Adipocyte (in vitro differentiated cells): ENCODE measurements at regions not wholly inside any gene's neighbourhood (a gene's known extent, or its start where the extent isn't known, plus 50 kb on each side); places are given as distances from the start of the nearest gene placed in this dataset.
A peak's percentile ranks its signal among the peaks of the same experiment; 100 is the strongest.

Source experiments
- DNase-seq: peaks from one replicate; pipeline ENCODE4 v3.0.0-alpha.2; 2015; ENCODE audit warnings: low read depth
- H3K27me3 ChIP-seq: replicated peaks from 2 replicates; pipeline ENCODE4 v1.7.0; 2013; ENCODE audit warnings: mild to moderate bottlenecking, low read length, moderate library complexity; ENCODE audit not compliant: control insufficient read depth, insufficient read depth
- H3K36me3 ChIP-seq: 2 replicates; pipeline ENCODE4 v1.7.0; 2013; ENCODE audit warnings: low read length, mild to moderate bottlenecking, moderate library complexity; ENCODE audit not compliant: control insufficient read depth, insufficient read depth, severe bottlenecking
- H3K4me1 ChIP-seq: 2 replicates; pipeline ENCODE4 v1.7.0; 2013; ENCODE audit warnings: mild to moderate bottlenecking, low read length, moderate library complexity; ENCODE audit not compliant: control insufficient read depth, insufficient read depth
- H3K4me3 ChIP-seq: 2 replicates; pipeline ENCODE4 v1.7.0; 2013; ENCODE audit warnings: mild to moderate bottlenecking, low read length, moderate library complexity
- H3K9ac ChIP-seq: 2 replicates; pipeline ENCODE4 v1.7.0; 2013; ENCODE audit warnings: mild to moderate bottlenecking, low read length, moderate library complexity
- H3K9me3 ChIP-seq: 2 replicates; pipeline ENCODE4 v1.7.0; 2013; ENCODE audit warnings: mild to moderate bottlenecking, low read length, moderate library complexity; ENCODE audit not compliant: control insufficient read depth

GRCh38 chr13:90706631-90707030 lies 640.9 kb upstream of the MIR17HG start:
- H3K9ac ChIP-seq, result no peak overlapping the region
- no peak overlapping the region for H3K4me3 ChIP-seq
- H3K9me3 ChIP-seq, result no peaks in the 10 kb centered on the region
- no peaks in the 10 kb centered on the region for H3K36me3 ChIP-seq
- no peaks in the 10 kb centered on the region for H3K4me1 ChIP-seq
- H3K27me3 ChIP-seq, result no peaks in the 10 kb centered on the region
- no peak for DNase-seq

- Histone ChIP-seq H3K36me3 (no peaks in the 10 kb centered on the region), H3K27me3 (no peaks in the 10 kb centered on the region), H3K9ac (no peak overlapping the region), H3K4me1 (no peaks in the 10 kb centered on the region), H3K9me3 (no peaks in the 10 kb centered on the region), H3K4me3 (no peak overlapping the region)
- no peak for DNase-seq
These were observed 639.4 kb upstream of the MIR17HG start for GRCh38 chr13:90708128-90708527.

DNA sequence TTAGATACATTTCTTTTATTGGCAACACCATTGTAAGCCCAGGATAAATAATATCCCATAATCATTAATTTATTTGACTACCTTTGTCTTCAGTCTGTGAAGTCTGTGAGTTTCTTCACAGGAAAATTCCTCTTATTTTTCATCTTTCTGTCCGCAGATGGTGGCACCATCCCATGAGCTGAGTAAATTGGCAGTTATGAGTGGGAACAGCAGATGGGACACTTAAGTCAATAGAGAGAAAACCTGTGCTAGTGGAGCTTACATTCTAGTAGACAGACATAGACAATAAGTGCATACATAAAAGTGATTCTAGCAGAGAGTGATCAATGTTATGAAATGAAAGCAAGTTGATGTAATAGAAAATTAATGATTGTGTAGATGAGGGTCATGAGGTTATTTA lies 638.2 kb upstream of the MIR17HG start:
- Histone ChIP-seq H3K4me3 (no peak overlapping the region), H3K9me3 (no peaks in the 10 kb centered on the region), H3K9ac (no peak overlapping the region), H3K4me1 (no peaks in the 10 kb centered on the region), H3K36me3 (no peaks in the 10 kb centered on the region), H3K27me3 (no peaks in the 10 kb centered on the region)
- no peak for DNase-seq

GRCh38 chr13:90710164-90710759 lies 637.2 kb upstream of the MIR17HG start:
- H3K9me3 ChIP-seq, result no peaks in the 10 kb centered on the region
- no peak for DNase-seq
- no peaks in the 10 kb centered on the region for H3K36me3 ChIP-seq
- H3K9ac ChIP-seq, result no peak overlapping the region
- H3K27me3 ChIP-seq, result no peaks in the 10 kb centered on the region
- H3K4me3 ChIP-seq, result no peak overlapping the region
- no peaks in the 10 kb centered on the region for H3K4me1 ChIP-seq

DNA sequence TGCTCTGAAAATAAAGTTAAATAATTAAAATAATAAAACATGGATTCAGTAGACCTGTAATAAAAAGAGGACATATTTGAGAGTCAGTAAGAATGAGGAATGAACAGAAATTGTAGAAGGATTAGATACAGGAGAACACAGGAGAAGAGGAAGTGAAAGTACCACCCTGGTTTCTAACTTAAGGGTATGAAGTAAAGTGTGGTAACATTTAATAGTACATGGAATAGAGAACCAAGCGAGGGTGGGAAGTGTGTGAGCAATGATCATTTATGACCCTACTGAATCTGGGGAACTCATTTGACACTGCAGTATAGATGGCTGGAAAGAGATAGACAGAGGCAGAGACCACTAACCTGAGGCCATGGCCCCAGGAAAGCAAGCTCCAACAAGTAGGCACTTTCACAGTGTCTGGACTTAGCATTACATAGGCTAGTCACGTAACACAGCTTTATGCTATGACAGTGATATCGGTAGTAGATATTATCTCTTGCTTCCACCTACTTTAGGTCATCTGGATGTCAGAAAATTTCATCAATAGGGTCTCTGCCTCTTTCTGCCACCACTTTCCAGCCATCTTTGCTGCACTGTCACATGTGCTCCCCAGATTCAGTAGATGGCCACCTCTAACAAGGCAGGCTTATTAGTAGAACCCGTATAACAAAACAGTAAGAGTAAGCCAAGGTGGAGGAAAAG lies 633.9 kb upstream of the MIR17HG start:
- no peaks in the 10 kb centered on the region for H3K36me3 ChIP-seq
- H3K4me3 ChIP-seq, result no peak overlapping the region
- H3K4me1 ChIP-seq, result peaks cover 16% of the 10 kb centered on the region
- no peaks in the 10 kb centered on the region for H3K9me3 ChIP-seq
- H3K9ac ChIP-seq, result no peak overlapping the region
- DNase-seq, result no peak
- no peaks in the 10 kb centered on the region for H3K27me3 ChIP-seq

- Histone ChIP-seq H3K4me3 (no peak overlapping the region), H3K4me1 (peaks cover 23% of the 10 kb centered on the region), H3K9me3 (no peaks in the 10 kb centered on the region), H3K36me3 (no peaks in the 10 kb centered on the region), H3K9ac (no peak overlapping the region), H3K27me3 (no peaks in the 10 kb centered on the region)
- DNase-seq, result no peak
These were observed 632.0 kb upstream of the MIR17HG start for GRCh38 chr13:90715485-90715884.

- Histone ChIP-seq H3K9ac (peak overlapping the region; percentile 66), H3K4me3 (peak overlapping the region; percentile 28), H3K9me3 (no peaks in the 10 kb centered on the region), H3K36me3 (no peaks in the 10 kb centered on the region), H3K27me3 (no peaks in the 10 kb centered on the region), H3K4me1 (peaks cover 23% of the 10 kb centered on the region)
- peak; percentile 45 for DNase-seq
These were observed 630.0 kb upstream of the MIR17HG start for GRCh38 chr13:90717451-90717936.

DNA sequence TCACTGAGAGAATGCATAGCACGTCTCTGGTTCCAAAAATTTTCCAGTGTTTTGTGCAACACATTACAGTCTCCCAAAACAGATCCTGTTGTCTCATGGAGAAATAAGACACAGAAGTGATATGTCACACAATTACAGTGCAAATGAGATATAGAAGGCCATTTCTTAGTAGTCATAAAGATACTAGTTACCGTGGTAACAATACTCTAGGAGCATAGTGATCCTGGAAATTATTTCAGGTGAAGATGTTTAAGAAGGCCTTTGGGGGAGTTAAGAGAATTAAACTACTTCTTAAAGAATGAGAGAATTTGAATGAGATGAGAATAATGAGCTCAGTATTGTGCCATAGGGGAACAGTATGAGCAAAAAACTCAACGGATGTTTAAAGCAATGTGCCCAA lies 628.0 kb upstream of the MIR17HG start:
- DNase-seq, result peak; percentile 0

DNA sequence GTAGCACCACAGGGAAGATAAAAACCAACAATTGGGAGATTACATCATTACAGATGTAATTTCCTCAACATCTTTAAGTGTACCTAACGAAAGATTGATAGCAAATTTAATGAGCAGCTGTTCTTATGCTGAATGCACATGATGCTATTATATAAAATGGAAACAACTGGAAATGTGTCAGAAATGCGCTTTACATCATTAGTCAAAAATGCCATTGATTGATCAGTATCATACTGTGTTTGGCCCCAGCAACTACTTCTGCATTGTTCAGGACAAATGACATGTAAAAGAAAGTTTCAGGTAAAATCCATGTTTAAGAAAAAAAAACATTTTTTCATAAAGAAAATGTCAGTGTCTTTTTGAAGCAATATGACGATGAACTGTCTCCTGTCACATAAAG lies 625.5 kb upstream of the MIR17HG start:
- no peaks in the 10 kb centered on the region for H3K27me3 ChIP-seq
- H3K4me3 ChIP-seq, result no peak overlapping the region
- no peaks in the 10 kb centered on the region for H3K36me3 ChIP-seq
- H3K9me3 ChIP-seq, result no peaks in the 10 kb centered on the region
- H3K4me1 ChIP-seq, result peaks cover 19% of the 10 kb centered on the region
- H3K9ac ChIP-seq, result no peak overlapping the region
- DNase-seq, result no peak

More for the DNA sequence above, 628.0 kb upstream of the MIR17HG start:
- no peak overlapping the region for H3K4me3 ChIP-seq
- no peaks in the 10 kb centered on the region for H3K36me3 ChIP-seq
- no peaks in the 10 kb centered on the region for H3K9me3 ChIP-seq
- no peak overlapping the region for H3K9ac ChIP-seq
- H3K4me1 ChIP-seq, result peaks cover 23% of the 10 kb centered on the region
- H3K27me3 ChIP-seq, result no peaks in the 10 kb centered on the region

GRCh38 chr13:90723381-90723780 lies 624.1 kb upstream of the MIR17HG start:
- H3K36me3 ChIP-seq, result no peaks in the 10 kb centered on the region
- H3K9ac ChIP-seq, result no peak overlapping the region
- H3K4me3 ChIP-seq, result no peak overlapping the region
- no peak for DNase-seq
- H3K4me1 ChIP-seq, result peaks cover 8% of the 10 kb centered on the region
- no peaks in the 10 kb centered on the region for H3K9me3 ChIP-seq
- no peaks in the 10 kb centered on the region for H3K27me3 ChIP-seq

- Histone ChIP-seq H3K9ac (no peak overlapping the region), H3K4me1 (no peaks in the 10 kb centered on the region), H3K27me3 (no peaks in the 10 kb centered on the region), H3K9me3 (no peaks in the 10 kb centered on the region), H3K36me3 (no peaks in the 10 kb centered on the region), H3K4me3 (no peak overlapping the region)
- no peak for DNase-seq
These were observed 621.1 kb upstream of the MIR17HG start for GRCh38 chr13:90726375-90726774.
